ENCODE measurements at regions not wholly inside any gene's neighbourhood (a gene's known extent, or its start where the extent isn't known, plus 50 kb on each side); places are given as distances from the start of the nearest gene placed in this dataset.
A peak's percentile ranks its signal among the peaks of the same experiment; 100 is the strongest.

- TF ChIP-seq, protein P1, sequence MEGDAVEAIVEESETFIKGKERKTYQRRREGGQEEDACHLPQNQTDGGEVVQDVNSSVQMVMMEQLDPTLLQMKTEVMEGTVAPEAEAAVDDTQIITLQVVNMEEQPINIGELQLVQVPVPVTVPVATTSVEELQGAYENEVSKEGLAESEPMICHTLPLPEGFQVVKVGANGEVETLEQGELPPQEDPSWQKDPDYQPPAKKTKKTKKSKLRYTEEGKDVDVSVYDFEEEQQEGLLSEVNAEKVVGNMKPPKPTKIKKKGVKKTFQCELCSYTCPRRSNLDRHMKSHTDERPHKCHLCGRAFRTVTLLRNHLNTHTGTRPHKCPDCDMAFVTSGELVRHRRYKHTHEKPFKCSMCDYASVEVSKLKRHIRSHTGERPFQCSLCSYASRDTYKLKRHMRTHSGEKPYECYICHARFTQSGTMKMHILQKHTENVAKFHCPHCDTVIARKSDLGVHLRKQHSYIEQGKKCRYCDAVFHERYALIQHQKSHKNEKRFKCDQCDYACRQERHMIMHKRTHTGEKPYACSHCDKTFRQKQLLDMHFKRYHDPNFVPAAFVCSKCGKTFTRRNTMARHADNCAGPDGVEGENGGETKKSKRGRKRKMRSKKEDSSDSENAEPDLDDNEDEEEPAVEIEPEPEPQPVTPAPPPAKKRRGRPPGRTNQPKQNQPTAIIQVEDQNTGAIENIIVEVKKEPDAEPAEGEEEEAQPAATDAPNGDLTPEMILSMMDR (conservative IDR thresholded peaks at IDR 0.05; ENCODE audit: control insufficient read depth, insufficient read depth, low read depth, low read length): no peak
- no peak overlapping the region for H3K4me3 ChIP-seq (ENCODE audit: control insufficient read depth, low read depth, low read length)
- DNase-seq (ENCODE audit: low read depth): no peak
These were observed 95.3 kb upstream of the STMND1 start for GRCh38 chr6:17006543-17006942.

DNA sequence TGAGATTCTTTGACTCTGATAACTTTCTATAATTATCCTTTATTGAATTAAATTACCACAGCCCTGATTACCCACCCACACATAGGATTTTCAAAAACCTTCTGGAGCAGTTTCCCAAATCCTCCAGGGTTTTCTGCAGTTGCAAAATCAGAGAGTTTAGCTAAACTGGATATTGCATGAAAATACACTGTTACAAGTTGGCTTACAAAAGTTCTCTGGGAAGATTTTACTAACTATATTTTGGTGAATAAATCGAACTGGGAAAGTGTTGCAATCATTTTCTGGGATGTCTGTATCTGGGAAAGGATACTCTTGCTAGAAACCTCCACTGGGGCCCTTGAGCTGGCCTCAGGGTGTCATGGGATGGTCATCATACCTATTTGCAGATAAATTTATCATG lies 97.6 kb upstream of the STMND1 start:
- TF ChIP-seq, protein P1 (conservative IDR thresholded peaks at IDR 0.05; ENCODE audit: control insufficient read depth, insufficient read depth, low read depth, low read length): no peak
- DNase-seq (ENCODE audit: low read depth): peak; percentile 56
- H3K4me3 ChIP-seq (ENCODE audit: control insufficient read depth, low read depth, low read length): no peak overlapping the region

GRCh38 chr6:17002123-17002522 lies 99.7 kb upstream of the STMND1 start:
- TF ChIP-seq, protein P1 (conservative IDR thresholded peaks at IDR 0.05; ENCODE audit: control insufficient read depth, insufficient read depth, low read depth, low read length): no peak
- DNase-seq (ENCODE audit: low read depth): no peak
- no peak overlapping the region for H3K4me3 ChIP-seq (ENCODE audit: control insufficient read depth, low read depth, low read length)

DNA sequence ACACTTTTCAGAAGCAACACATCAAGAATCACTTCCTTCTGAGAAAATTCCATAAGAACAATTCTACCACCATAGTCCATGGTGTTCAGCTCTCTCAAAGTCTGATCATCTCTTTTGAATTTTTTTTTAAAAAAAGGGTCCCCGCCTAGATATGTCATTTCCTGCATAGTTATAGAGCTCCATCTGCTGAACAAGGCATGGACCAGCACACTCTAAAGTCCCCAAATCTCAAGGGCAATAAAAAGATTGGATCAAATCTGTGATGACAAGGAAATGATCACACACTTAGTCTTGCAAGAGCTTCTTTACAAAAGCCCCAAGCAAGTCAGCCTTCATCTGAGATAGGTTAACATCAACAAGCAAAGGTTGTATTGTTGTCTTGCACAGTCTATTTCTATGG lies 100.7 kb upstream of the STMND1 start:
- TF ChIP-seq, protein P1 (conservative IDR thresholded peaks at IDR 0.05; ENCODE audit: control insufficient read depth, insufficient read depth, low read depth, low read length): peak; percentile 22

GRCh38 chr6:16999491-17000436 lies 102.1 kb upstream of the STMND1 start:
- peak; percentile 93 for DNase-seq (ENCODE audit: low read depth)
- H3K4me3 ChIP-seq (ENCODE audit: control insufficient read depth, low read depth, low read length): no peak overlapping the region
- TF ChIP-seq, protein P1 (conservative IDR thresholded peaks at IDR 0.05; ENCODE audit: control insufficient read depth, insufficient read depth, low read depth, low read length): no peak

More for the DNA sequence above, 100.7 kb upstream of the STMND1 start:
- DNase-seq (ENCODE audit: low read depth): no peak
- H3K4me3 ChIP-seq (ENCODE audit: control insufficient read depth, low read depth, low read length): no peak overlapping the region

- TF ChIP-seq, protein P1 (conservative IDR thresholded peaks at IDR 0.05; ENCODE audit: control insufficient read depth, insufficient read depth, low read depth, low read length): no peak
- no peak for DNase-seq (ENCODE audit: low read depth)
- H3K4me3 ChIP-seq (ENCODE audit: control insufficient read depth, low read depth, low read length): no peak overlapping the region
These were observed 103.4 kb upstream of the STMND1 start for GRCh38 chr6:16998461-16998860.

All from fibroblast of mammary gland (primary cell).